ENCODE measurements at regions not wholly inside any gene's neighbourhood (a gene's known extent, or its start where the extent isn't known, plus 50 kb on each side); places are given as distances from the start of the nearest gene placed in this dataset.

GRCh38 chr10:130485236-130485957 lies 349.2 kb downstream of the GLRX3 start:
- no peak for TF ChIP-seq CTCF (IDR thresholded peaks at IDR 0.05; ENCODE audit: low read depth, low read length)
- no peak overlapping the region for H3K4me3 ChIP-seq (replicated peaks in 1 of 2; ENCODE audit: low read depth in 2 of 2, low read length in 2 of 2)
- no peak for DNase-seq (ENCODE audit: low read depth in 2 of 2)

- DNase-seq (ENCODE audit: low read depth in 2 of 2): no peak
- H3K4me3 ChIP-seq (replicated peaks in 1 of 2; ENCODE audit: low read depth in 2 of 2, low read length in 2 of 2): no peak overlapping the region
- TF ChIP-seq CTCF (IDR thresholded peaks at IDR 0.05; ENCODE audit: low read depth, low read length): no peak
Observed at GRCh38 chr10:130485958-130486895, 350.0 kb downstream of the GLRX3 start.

- H3K4me3 ChIP-seq (replicated peaks in 1 of 2; ENCODE audit: low read depth in 2 of 2, low read length in 2 of 2): no peak overlapping the region
- no peak for DNase-seq (ENCODE audit: low read depth in 2 of 2)
- TF ChIP-seq CTCF (IDR thresholded peaks at IDR 0.05; ENCODE audit: low read depth, low read length): no peak
Observed at GRCh38 chr10:130486906-130487305, 350.7 kb downstream of the GLRX3 start.

GRCh38 chr10:130487566-130487965 lies 351.4 kb downstream of the GLRX3 start:
- H3K4me3 ChIP-seq (replicated peaks in 1 of 2; ENCODE audit: low read depth in 2 of 2, low read length in 2 of 2): no peak overlapping the region
- no peak for DNase-seq (ENCODE audit: low read depth in 2 of 2)
- no peak for TF ChIP-seq CTCF (IDR thresholded peaks at IDR 0.05; ENCODE audit: low read depth, low read length)

GRCh38 chr10:130489891-130490290 lies 353.7 kb downstream of the GLRX3 start:
- no peak overlapping the region for H3K4me3 ChIP-seq (replicated peaks in 1 of 2; ENCODE audit: low read depth in 2 of 2, low read length in 2 of 2)
- no peak for TF ChIP-seq CTCF (IDR thresholded peaks at IDR 0.05; ENCODE audit: low read depth, low read length)
- no peak for DNase-seq (ENCODE audit: low read depth in 2 of 2)

GRCh38 chr10:130491011-130491692 lies 355.0 kb downstream of the GLRX3 start:
- H3K4me3 ChIP-seq (replicated peaks in 1 of 2; ENCODE audit: low read depth in 2 of 2, low read length in 2 of 2): no peak overlapping the region
- DNase-seq (ENCODE audit: low read depth in 2 of 2): no peak
- no peak for TF ChIP-seq CTCF (IDR thresholded peaks at IDR 0.05; ENCODE audit: low read depth, low read length)
